Upper lobe of left lung (tissue), 4 donors: ENCODE measurements at regions not wholly inside any gene's neighbourhood (a gene's known extent, or its start where the extent isn't known, plus 50 kb on each side); places are given as distances from the start of the nearest gene placed in this dataset.

Experiments
- EP300 ChIP-seq, 4 donors: sonication (generic); formaldehyde crosslinking; IDR thresholded peaks; one replicate each; pipeline ENCODE4 v1.5.1; 2017; ENCODE audit warnings: antibody characterized with exemption in 4 of 4, control low read depth in 2 of 4
- TF ChIP-seq, protein P1 (sequence below), 6 experiments: fragments of 450-650 bp in 4 of 6; fragments of 200-600 bp in 2 of 6; sonication (generic) in 2 of 6; IDR thresholded peaks; one replicate each; pipeline ENCODE4 v1.5.1; 2016 to 2019; ENCODE audit warnings: antibody characterized with exemption in 6 of 6

DNA sequence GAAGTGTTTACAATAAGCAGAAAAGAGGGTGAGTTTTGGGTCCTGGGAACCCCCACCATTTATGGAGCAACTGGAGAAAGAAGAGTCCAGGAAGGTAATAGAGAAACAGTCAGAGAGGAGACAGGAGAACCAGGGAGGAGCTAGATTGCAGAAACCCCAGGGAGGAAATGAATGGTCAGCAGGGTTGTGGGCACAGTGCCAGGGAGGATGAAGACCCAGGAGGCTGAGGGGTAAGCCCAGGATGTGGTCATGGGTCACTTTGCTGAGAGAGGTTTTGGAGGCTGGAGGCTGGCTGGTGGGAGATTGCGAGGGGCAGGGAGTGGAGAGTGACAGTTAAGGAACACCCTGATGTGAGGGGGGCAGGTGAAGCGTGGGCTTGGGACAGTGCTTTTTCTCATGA is 169.9 kb upstream of the CSF3R start:
- TF ChIP-seq EP300 (IDR thresholded peaks at IDR 0.05): no peak
- TF ChIP-seq, protein P1, sequence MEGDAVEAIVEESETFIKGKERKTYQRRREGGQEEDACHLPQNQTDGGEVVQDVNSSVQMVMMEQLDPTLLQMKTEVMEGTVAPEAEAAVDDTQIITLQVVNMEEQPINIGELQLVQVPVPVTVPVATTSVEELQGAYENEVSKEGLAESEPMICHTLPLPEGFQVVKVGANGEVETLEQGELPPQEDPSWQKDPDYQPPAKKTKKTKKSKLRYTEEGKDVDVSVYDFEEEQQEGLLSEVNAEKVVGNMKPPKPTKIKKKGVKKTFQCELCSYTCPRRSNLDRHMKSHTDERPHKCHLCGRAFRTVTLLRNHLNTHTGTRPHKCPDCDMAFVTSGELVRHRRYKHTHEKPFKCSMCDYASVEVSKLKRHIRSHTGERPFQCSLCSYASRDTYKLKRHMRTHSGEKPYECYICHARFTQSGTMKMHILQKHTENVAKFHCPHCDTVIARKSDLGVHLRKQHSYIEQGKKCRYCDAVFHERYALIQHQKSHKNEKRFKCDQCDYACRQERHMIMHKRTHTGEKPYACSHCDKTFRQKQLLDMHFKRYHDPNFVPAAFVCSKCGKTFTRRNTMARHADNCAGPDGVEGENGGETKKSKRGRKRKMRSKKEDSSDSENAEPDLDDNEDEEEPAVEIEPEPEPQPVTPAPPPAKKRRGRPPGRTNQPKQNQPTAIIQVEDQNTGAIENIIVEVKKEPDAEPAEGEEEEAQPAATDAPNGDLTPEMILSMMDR (IDR thresholded peaks at IDR 0.05): no peak
